NCI-H748 (cell line): ENCODE measurements at regions not wholly inside any gene's neighbourhood (a gene's known extent, or its start where the extent isn't known, plus 50 kb on each side); places are given as distances from the start of the nearest gene placed in this dataset.

ENCODE experiments used
- DNase-seq: peaks from one replicate; lab custom pipeline; 2025; ENCODE audit not compliant: unreplicated experiment; lab: John Stamatoyannopoulos, UW

- no peak for DNase-seq
These were observed 158.9 kb upstream of the AKIRIN2 start for GRCh38 chr6:87860902-87861301.

- no peak for DNase-seq
These were observed 156.4 kb upstream of the AKIRIN2 start for GRCh38 chr6:87858440-87858839.

GRCh38 chr6:87851674-87852299, 149.8 kb upstream of the AKIRIN2 start:
- DNase-seq = no peak

GRCh38 chr6:87848616-87849015, 146.6 kb upstream of the AKIRIN2 start:
- peak; percentile 7 for DNase-seq

GRCh38 chr6:87847830-87848210, 145.8 kb upstream of the AKIRIN2 start:
- DNase-seq = no peak

- no peak for DNase-seq
These were observed 145.2 kb upstream of the AKIRIN2 start for GRCh38 chr6:87847135-87847829.

GRCh38 chr6:87846434-87846833, 144.4 kb upstream of the AKIRIN2 start:
- no peak for DNase-seq

- no peak for DNase-seq
These were observed 138.3 kb upstream of the AKIRIN2 start for GRCh38 chr6:87840324-87840723.

- DNase-seq = no peak
These were observed 135.8 kb upstream of the AKIRIN2 start for GRCh38 chr6:87837876-87838275.

- no peak for DNase-seq
These were observed 135.4 kb upstream of the AKIRIN2 start for GRCh38 chr6:87837444-87837843.

- peak; percentile 14 for DNase-seq
These were observed 130.2 kb upstream of the AKIRIN2 start for GRCh38 chr6:87832025-87832825.

GRCh38 chr6:87830907-87831306, 128.9 kb upstream of the AKIRIN2 start:
- DNase-seq = no peak

GRCh38 chr6:87829622-87830121, 127.6 kb upstream of the AKIRIN2 start:
- DNase-seq = no peak

- no peak for DNase-seq
These were observed 126.0 kb upstream of the AKIRIN2 start for GRCh38 chr6:87828044-87828443.

GRCh38 chr6:87827346-87827745, 125.3 kb upstream of the AKIRIN2 start:
- no peak for DNase-seq

- no peak for DNase-seq
These were observed 124.4 kb upstream of the AKIRIN2 start for GRCh38 chr6:87826424-87826823.

- no peak for DNase-seq
These were observed 123.8 kb upstream of the AKIRIN2 start for GRCh38 chr6:87825821-87826221.

- DNase-seq = no peak
These were observed 123.0 kb upstream of the AKIRIN2 start for GRCh38 chr6:87824958-87825491.

GRCh38 chr6:87822011-87822410, 120.0 kb upstream of the AKIRIN2 start:
- DNase-seq = no peak

- no peak for DNase-seq
These were observed 118.4 kb upstream of the AKIRIN2 start for GRCh38 chr6:87820343-87820984.

GRCh38 chr6:87817183-87817582, 115.2 kb upstream of the AKIRIN2 start:
- DNase-seq = no peak
